Osteocyte (in vitro differentiated cells): ENCODE measurements at regions not wholly inside any gene's neighbourhood (a gene's known extent, or its start where the extent isn't known, plus 50 kb on each side); places are given as distances from the start of the nearest gene placed in this dataset.

Experiments used
- DNase-seq: peaks from one replicate; pipeline ENCODE4 v3.0.0; 2021; ENCODE audit warnings: mixed read lengths; ENCODE audit not compliant: unreplicated experiment; ENCODE audit errors: extremely low spot score
- H3K27ac Mint-ChIP-seq: one replicate; pipeline ENCODE4 v1.8.0; 2021; ENCODE audit warnings: mild to moderate bottlenecking, mixed read lengths; ENCODE audit not compliant: unreplicated experiment
- H3K27me3 Mint-ChIP-seq: one replicate; pipeline ENCODE4 v1.8.0; 2021; ENCODE audit warnings: mixed read lengths; ENCODE audit not compliant: unreplicated experiment
- H3K36me3 Mint-ChIP-seq: one replicate; pipeline ENCODE4 v1.8.0; 2021; ENCODE audit warnings: mixed read lengths; ENCODE audit not compliant: unreplicated experiment
- H3K4me1 Mint-ChIP-seq: one replicate; pipeline ENCODE4 v1.8.0; 2021; ENCODE audit warnings: mixed read lengths; ENCODE audit not compliant: unreplicated experiment
- H3K4me3 Mint-ChIP-seq: one replicate; pipeline ENCODE4 v1.8.0; 2021; ENCODE audit warnings: mild to moderate bottlenecking, moderate library complexity, mixed read lengths; ENCODE audit not compliant: unreplicated experiment
- H3K9me3 Mint-ChIP-seq: one replicate; pipeline ENCODE4 v1.8.0; 2021; ENCODE audit warnings: mixed read lengths; ENCODE audit not compliant: unreplicated experiment
- TF ChIP-seq, protein P1 (sequence below): fragments of 200-600 bp; sonication (generic); IDR thresholded peaks from 2 replicates; pipeline ENCODE4 v1.5.0; 2021; ENCODE audit warnings: antibody characterized with exemption, mild to moderate bottlenecking, moderate library complexity

DNA sequence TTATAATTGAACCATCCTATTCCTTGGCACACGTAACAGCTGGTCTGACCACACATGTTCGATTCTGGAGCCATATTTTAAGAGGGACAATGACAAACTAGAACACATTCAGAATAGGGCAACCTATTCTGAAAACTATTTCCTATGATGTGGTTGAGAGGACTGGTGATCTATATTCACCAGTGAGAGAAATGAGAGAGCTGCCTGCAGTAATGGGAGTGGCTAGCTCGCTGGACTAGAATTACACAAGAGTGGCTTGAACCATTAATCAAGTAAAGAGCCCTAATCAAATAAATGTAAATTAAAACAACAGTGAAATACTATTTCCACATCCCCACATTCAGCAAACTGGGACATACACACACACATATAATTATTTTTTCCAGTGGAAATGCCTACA lies 55.3 kb upstream of the LY86 start:
- Mint-ChIP-seq H3K9me3 (peaks cover 4% of the 10 kb centered on the region), H3K27ac (no peak overlapping the region), H3K4me1 (no peaks in the 10 kb centered on the region), H3K4me3 (no peak overlapping the region), H3K36me3 (no peaks in the 10 kb centered on the region), H3K27me3 (peaks cover 4% of the 10 kb centered on the region)
- TF ChIP-seq, protein P1, sequence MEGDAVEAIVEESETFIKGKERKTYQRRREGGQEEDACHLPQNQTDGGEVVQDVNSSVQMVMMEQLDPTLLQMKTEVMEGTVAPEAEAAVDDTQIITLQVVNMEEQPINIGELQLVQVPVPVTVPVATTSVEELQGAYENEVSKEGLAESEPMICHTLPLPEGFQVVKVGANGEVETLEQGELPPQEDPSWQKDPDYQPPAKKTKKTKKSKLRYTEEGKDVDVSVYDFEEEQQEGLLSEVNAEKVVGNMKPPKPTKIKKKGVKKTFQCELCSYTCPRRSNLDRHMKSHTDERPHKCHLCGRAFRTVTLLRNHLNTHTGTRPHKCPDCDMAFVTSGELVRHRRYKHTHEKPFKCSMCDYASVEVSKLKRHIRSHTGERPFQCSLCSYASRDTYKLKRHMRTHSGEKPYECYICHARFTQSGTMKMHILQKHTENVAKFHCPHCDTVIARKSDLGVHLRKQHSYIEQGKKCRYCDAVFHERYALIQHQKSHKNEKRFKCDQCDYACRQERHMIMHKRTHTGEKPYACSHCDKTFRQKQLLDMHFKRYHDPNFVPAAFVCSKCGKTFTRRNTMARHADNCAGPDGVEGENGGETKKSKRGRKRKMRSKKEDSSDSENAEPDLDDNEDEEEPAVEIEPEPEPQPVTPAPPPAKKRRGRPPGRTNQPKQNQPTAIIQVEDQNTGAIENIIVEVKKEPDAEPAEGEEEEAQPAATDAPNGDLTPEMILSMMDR: no peak
- no peak for DNase-seq

DNA sequence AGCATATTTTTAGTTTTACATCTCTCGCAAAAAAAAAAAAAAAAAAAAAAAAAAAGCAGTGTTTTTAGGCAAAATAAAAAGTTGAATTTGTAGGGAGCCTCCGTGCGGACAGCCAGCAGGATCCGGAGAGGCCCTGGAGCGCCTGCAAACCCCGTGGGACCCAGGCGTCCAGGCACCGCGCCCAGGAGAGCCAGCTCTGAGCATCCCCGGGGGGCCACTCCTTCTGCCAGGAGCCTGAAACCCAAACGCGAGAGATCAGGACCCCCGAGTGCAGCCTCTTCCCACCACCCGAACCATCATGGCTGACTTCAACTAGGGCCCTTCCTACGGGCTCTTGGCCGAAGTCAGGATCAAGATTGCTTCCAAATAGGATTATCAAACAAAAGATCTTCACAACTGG lies 54.1 kb upstream of the LY86 start:
- peak; percentile 75 for DNase-seq
- Mint-ChIP-seq H3K36me3 (no peaks in the 10 kb centered on the region), H3K4me3 (no peak overlapping the region), H3K27ac (no peak overlapping the region), H3K27me3 (peaks cover 13% of the 10 kb centered on the region), H3K4me1 (no peaks in the 10 kb centered on the region), H3K9me3 (peaks cover 4% of the 10 kb centered on the region)
- TF ChIP-seq, protein P1: no peak

DNA sequence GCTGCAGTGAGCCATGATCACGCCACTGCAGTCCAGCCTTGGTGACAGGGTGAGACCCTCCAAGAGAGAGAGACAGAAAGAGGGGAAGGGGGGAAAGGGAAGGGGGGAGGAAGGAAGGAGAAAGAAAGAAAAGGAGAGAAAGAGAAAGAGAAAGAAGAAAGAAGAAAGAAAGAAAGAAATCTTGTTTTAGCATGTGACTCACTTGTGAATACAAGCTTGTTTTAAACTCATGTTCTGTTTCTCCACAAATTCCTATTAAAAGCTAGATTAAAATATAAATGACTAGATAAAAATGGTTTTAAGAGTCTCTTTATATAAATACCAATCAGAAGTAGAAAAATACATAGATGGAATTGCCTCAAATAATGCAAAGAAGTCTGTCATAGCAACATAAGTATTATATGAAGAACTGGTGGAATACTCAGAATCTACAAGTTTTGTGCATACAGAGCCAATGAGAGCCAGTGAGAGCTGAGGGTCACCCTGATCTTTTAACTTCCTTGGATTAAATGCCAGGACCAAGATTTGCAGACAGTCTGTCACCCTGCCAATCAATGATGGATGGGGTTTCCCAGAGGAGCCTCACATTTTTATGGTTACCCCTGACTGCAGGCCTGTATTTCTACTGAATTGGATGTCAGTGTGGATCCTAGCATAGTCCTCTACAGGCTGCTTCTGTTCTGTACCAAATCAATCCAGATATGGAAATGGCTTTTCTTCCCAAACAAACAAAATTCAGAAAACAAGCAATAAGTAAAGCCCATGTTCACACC lies 50.8 kb upstream of the LY86 start:
- Mint-ChIP-seq H3K36me3 (no peaks in the 10 kb centered on the region), H3K9me3 (peaks cover 4% of the 10 kb centered on the region), H3K4me3 (no peak overlapping the region), H3K27ac (no peak overlapping the region), H3K27me3 (peaks cover 36% of the 10 kb centered on the region), H3K4me1 (no peaks in the 10 kb centered on the region)
- TF ChIP-seq, protein P1: no peak
- no peak for DNase-seq

DNA sequence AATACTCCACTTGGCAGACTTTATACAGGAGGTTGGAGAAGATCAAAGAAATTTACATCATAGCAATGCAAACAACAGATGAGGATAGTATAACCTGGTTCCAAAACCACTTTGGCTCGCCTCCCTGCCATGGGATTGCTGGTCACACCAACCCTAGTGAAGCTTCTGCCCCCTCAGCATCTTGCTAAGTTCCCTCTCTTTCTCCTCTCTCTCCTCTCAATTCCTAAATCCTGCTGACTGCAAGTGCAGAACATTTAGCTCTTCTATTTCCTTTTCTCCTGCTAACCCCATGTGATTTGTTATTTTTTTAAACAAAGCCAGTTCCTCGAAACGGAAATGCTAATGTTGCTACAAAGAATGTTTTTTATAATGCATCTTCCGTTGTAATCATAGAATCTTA lies 50.3 kb upstream of the LY86 start:
- no peak for DNase-seq
- H3K4me3 Mint-ChIP-seq: no peak overlapping the region
- H3K27ac Mint-ChIP-seq: no peak overlapping the region
- peaks cover 4% of the 10 kb centered on the region for H3K9me3 Mint-ChIP-seq
- no peaks in the 10 kb centered on the region for H3K36me3 Mint-ChIP-seq
- peaks cover 36% of the 10 kb centered on the region for H3K27me3 Mint-ChIP-seq
- TF ChIP-seq, protein P1: no peak
- no peaks in the 10 kb centered on the region for H3K4me1 Mint-ChIP-seq
